Colon (tissue), 2 donors: ENCODE measurements at regions not wholly inside any gene's neighbourhood (a gene's known extent, or its start where the extent isn't known, plus 50 kb on each side); places are given as distances from the start of the nearest gene placed in this dataset.

Experiments
- FAIRE-seq: peaks from 2 replicates; lab custom pipeline; 2012; peaks lifted over from hg19 to GRCh38; lab: Jason Lieb, UNC
- donor health status: control.
- donor health status: control.

GRCh38 chr5:61966997-61967396, 339.0 kb upstream of the KIF2A start:
- FAIRE-seq, result no peak

GRCh38 chr5:61967681-61968080, 338.3 kb upstream of the KIF2A start:
- no peak for FAIRE-seq

- no peak for FAIRE-seq
These were observed 336.7 kb upstream of the KIF2A start for GRCh38 chr5:61969347-61969746.

- no peak for FAIRE-seq
These were observed 336.3 kb upstream of the KIF2A start for GRCh38 chr5:61969755-61970154.

- no peak for FAIRE-seq
These were observed 335.8 kb upstream of the KIF2A start for GRCh38 chr5:61970218-61970617.

- FAIRE-seq, result no peak
These were observed 331.3 kb upstream of the KIF2A start for GRCh38 chr5:61974680-61975079.

GRCh38 chr5:61981886-61982285, 324.1 kb upstream of the KIF2A start:
- FAIRE-seq, result no peak

- no peak for FAIRE-seq
These were observed 314.6 kb upstream of the KIF2A start for GRCh38 chr5:61991430-61991829.

- FAIRE-seq, result no peak
These were observed 314.1 kb upstream of the KIF2A start for GRCh38 chr5:61991866-61992265.

GRCh38 chr5:61993295-61993927, 312.6 kb upstream of the KIF2A start:
- no peak for FAIRE-seq

- no peak for FAIRE-seq
These were observed 311.8 kb upstream of the KIF2A start for GRCh38 chr5:61994171-61994570.

GRCh38 chr5:61995486-61995885, 310.5 kb upstream of the KIF2A start:
- FAIRE-seq, result no peak

- FAIRE-seq, result no peak
These were observed 306.6 kb upstream of the KIF2A start for GRCh38 chr5:61999371-61999770.

- FAIRE-seq, result no peak
These were observed 305.4 kb upstream of the KIF2A start for GRCh38 chr5:62000646-62001045.

- FAIRE-seq, result no peak
These were observed 304.4 kb upstream of the KIF2A start for GRCh38 chr5:62001640-62002039.

GRCh38 chr5:62002436-62002835, 303.6 kb upstream of the KIF2A start:
- no peak for FAIRE-seq

- FAIRE-seq, result no peak
These were observed 300.5 kb upstream of the KIF2A start for GRCh38 chr5:62005551-62005950.

GRCh38 chr5:62007457-62007856, 298.5 kb upstream of the KIF2A start:
- FAIRE-seq, result no peak

- no peak for FAIRE-seq
These were observed 294.8 kb upstream of the KIF2A start for GRCh38 chr5:62011089-62011664.

GRCh38 chr5:62017092-62017491, 288.9 kb upstream of the KIF2A start:
- no peak for FAIRE-seq

- no peak for FAIRE-seq
These were observed 276.7 kb upstream of the KIF2A start for GRCh38 chr5:62029303-62029702.

- no peak for FAIRE-seq
These were observed 275.7 kb upstream of the KIF2A start for GRCh38 chr5:62030326-62030725.

- FAIRE-seq, result no peak
These were observed 268.0 kb upstream of the KIF2A start for GRCh38 chr5:62038024-62038423.

- no peak for FAIRE-seq
These were observed 264.8 kb upstream of the KIF2A start for GRCh38 chr5:62041156-62041756.
